NCI-H2227 treated with DMSO at 0.1 percent for 48 hours (cell line): ENCODE measurements at regions not wholly inside any gene's neighbourhood (a gene's known extent, or its start where the extent isn't known, plus 50 kb on each side); places are given as distances from the start of the nearest gene placed in this dataset.

Experiments used
- DNase-seq: peaks from one replicate; lab custom pipeline; 2025; lab: John Stamatoyannopoulos, UW

DNA sequence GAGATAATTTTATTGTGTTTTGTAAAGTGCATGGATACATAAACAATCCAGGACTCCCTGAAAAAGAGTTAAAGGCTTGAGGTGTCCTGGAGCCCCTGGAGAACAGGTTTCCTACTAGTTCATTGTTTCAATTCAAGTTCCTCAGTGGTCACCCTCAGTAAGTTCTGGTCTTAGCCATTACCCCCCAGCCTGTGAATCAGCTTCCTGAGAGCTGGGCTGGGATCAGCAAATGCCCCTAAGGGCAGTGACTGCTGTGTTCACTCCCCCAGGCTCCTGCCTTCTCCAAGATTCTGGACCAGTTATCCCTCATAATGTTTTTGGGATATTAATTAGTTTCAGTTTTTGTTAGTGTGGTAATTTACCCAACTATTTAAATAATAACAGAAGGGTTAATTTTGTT, 151.6 kb upstream of the PRSS58 start:
- no peak for DNase-seq

DNA sequence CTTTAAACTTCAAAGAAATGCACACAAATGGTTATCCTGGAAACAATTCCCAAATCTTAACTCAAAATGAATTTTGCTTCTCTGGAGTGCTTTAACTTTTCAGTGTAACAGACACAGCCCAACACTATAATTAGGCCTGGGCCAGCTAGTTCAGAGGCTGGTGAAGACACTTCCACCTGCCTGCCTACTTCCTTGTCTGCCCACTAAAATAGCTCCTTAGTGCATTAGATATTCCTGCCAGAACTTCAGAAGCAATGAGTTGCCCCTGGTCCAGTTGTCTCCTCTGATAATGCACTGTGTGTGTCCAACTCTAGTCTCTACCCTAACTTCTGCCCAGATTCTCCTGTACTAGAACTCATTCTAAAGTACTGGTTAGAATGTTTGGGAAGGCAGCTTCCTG, 150.9 kb upstream of the PRSS58 start:
- no peak for DNase-seq

DNA sequence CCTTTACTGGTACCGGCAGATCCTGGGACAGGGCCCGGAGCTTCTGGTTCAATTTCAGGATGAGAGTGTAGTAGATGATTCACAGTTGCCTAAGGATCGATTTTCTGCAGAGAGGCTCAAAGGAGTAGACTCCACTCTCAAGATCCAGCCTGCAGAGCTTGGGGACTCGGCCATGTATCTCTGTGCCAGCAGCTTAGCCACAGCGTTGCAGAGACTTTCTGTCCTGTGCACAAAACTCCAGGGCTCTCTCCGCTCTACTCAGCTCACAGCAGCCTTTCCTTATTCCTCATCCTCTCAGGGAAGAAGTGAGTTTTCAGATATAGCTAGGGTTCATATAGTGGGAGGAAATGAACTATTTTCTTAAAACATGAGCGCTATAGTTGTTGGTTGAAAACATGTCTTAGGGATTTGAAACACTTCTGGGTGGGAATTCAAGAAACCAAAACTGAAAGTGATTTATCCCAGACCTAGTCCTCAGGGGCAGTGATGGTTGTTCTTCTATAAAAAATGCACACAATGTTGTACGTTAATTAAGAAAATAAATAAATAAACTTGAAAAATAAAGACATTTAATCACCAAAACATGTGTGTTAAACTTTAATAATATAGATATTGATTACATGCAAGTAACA, 150.2 kb upstream of the PRSS58 start:
- no peak for DNase-seq

DNA sequence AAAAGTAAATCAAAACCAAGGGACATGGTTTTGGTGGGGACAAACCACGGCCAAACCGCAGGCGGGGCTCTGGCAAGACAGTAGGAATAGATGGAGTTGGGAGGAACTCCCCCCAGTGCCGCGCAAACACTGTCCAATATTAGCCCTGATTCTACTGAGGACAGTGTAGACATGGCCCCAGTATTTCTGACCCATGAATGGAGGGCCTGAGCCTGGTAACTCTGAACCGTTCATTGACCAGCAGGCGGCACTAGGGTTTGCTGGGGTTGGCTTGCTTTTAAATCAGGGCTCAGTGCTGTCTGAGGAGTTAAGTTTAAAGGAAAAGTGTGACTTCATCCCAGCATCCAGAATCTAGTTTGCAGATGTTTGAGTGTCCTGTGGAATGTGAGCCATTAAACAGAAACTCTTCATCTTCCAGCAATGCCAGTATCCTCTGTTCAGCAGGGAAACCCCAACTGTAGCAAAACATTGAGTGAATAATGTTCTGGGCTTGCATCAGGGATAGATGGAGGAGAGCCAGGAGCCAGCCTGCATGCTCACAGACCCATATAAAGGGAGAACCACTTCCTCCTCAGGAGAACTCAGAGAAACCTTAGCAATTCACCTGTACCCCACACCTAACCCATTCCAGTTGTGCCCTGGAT, 147.4 kb upstream of the PRSS58 start:
- no peak for DNase-seq

DNA sequence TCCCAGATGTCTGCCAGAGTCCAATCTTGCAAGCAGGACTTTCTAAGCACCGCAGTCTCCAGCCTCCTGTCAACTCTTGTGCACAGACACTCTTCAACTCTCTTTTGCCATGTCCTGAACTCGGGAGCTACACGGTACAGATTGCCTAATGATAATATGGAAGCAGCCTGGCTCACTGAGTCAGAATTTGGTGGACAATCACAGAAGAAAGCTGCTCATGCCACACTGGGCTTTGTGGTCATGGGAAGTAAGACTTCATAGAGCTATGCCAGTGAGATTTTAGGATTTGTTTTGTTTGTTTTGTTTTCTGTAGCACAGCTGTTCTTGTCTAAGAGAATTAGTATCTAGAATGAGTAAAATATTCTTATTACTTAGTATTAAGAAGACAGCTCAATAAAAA, 144.1 kb upstream of the PRSS58 start:
- no peak for DNase-seq

DNA sequence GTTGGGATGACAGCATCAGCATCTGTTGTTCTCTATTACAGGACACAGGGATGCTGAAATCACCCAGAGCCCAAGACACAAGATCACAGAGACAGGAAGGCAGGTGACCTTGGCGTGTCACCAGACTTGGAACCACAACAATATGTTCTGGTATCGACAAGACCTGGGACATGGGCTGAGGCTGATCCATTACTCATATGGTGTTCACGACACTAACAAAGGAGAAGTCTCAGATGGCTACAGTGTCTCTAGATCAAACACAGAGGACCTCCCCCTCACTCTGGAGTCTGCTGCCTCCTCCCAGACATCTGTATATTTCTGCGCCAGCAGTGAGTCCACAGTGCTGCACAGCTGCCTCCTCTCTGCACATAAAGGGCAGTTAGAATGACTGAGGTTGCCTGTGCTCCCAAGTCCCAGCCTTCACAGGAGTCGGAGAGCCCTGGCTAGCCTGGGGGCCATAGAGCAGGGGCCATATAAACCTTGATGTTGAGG, 142.2 kb upstream of the PRSS58 start:
- no peak for DNase-seq

DNA sequence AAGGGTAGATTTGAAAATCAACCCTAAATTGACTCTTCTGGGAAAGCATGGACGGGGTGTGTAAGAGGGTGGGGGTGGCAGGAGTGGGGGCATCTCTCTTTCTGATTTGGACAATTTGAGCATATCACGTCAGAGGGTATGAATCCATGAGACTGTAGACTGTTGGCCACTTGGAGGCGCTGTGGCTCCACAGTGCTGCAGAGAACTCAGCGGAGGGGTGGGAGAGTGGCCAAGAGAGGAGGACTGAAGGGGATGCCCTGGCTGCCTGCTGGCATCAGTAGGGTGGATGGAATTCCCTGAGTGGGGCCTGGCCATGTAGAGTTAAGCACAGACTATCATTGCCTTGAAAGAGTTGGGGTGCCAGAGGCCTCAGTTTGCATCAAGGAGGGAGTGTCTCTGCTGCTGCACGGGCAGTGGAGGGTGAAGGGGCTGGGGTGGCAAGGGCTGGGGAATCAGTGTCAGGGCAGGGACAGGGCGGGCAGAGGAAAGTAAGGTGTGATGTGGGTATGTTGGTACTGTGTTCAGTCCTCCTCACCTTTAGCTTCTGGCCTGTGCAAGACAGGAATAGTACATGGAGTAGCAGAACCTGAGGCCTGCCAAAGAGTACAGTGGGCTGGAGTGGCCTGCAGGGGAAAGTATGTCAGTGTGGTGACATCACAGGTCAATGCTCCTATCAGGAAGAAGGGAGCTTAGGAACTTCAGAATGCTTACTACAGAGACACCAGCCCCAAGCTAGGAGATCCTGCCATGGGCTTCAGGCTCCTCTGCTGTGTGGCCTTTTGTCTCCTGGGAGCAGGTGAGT, 133.5 kb upstream of the PRSS58 start:
- no peak for DNase-seq

DNA sequence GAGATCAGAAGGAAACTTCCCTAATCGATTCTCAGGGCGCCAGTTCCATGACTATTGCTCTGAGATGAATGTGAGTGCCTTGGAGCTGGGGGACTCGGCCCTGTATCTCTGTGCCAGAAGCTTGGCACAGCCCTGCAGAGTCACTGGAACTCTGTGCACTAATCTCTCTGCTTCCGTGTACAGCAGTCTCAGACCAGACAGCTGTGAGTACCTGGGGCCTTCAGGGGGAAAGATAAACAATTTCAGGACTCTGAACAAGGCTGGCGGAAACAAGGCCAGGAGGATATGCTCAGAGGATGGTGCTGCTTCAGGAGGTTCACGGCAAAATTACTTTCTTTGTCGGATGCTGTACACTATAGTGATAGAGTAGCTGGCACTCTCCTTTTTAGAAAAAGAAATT, 131.7 kb upstream of the PRSS58 start:
- no peak for DNase-seq

DNA sequence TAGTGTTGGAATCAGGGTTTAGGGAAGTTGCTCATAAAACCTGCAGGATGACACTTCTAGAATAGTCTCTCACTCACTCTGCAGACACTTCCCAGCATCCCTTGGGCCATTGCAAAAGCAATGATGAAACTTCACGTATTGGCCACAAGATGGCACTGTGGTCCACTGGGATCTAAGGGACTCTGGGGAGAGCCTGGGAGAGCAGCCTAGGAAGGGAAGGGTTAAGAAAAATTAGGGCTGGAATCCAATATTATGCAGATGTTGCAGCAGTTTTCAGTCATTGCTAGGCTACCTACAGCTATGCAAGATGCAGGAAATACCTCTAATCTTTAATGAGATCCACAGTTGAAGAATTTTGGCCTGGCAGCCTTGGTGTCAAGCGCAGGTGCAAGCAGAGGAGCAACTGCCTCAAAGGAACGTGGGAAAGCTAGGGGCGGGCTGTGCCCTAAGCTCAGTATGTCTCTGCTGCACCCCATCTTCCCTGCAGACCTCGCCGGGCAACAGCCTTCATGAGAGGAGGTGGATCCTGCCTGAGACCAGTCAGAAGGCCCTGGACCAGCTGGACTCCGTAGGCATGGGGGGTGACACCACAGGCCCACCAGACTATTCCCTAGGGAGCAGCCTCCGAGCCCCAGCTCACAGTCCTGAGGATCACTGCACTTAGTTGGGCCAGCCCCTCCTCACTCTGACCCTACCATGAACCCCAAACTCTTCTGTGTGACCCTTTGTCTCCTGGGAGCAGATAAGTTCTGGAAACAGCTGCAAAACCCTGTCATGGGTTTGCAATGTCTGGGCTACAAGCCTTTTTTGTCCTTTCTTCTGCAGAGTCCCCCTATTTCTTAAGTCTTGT, 127.9 kb upstream of the PRSS58 start:
- DNase-seq = no peak

DNA sequence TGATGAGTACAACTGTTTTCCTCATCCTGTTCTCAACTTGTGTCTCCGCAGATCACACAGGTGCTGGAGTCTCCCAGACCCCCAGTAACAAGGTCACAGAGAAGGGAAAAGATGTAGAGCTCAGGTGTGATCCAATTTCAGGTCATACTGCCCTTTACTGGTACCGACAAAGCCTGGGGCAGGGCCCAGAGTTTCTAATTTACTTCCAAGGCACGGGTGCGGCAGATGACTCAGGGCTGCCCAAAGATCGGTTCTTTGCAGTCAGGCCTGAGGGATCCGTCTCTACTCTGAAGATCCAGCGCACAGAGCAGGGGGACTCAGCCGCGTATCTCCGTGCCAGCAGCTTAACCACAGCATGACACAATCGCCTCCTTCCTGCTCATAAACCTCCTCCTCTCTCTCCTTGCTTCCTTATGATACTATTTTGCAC, 126.7 kb upstream of the PRSS58 start:
- DNase-seq = no peak

DNA sequence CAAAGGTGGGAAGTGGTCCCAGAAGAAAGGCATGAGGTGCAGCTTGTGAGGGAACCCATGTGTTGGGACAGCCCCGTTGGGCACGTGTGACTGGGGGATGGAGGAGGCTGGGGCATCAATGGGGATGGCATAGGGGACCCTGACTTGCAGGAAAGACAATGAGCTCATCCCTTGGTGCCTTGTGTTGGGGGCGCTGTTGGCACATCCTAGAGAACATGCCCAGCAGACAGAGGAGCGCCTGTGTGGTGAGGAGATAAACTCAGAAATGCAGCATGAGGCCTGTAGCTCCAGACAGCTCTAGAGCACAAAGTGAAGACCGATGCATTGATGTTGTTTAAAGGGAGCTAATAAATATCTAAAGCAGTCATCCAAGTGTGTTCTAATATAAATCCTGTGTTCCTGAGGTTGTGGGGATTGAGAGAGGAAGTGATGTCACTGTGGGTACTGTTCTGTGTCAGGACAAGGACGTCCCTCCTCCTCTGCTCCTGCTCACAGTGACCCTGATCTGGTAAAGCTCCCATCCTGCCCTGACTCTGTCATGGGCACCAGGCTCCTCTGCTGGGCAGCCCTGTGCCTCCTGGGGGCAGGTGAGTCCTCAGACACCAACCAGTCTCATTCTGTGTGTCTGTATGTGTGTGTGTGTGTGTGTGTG, 126.1 kb upstream of the PRSS58 start:
- no peak for DNase-seq

DNA sequence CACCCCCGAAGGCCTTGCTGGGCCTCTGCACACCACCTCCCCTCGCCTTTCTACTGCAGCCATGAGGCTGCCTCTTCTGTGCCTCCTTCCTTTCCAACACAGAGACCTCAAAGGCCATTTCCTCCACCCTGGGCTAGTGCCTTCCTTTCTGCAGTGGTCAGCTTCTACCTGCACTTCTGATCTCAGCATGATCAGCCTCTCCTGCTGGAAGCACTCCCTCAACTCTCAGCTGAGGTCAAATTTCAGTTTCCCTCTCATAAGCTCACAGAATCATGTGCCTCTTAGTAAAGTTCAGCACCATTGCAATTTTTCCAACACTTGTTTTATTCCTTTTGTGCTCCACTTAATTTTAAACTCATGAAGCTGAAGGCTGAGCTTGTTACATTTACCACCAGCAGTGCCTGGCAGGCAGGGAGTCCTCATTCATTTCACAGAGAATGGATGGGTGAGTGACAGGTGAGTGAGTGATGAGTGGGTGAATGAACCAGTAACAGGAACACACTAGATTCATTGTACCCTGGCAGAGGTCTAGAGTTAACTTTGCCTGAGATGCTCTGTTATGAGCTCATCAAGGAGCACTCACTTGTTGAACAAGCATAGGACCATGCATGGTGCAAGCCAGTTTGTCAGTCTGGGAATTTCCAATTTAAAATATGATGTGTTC, 124.0 kb upstream of the PRSS58 start:
- DNase-seq = no peak

DNA sequence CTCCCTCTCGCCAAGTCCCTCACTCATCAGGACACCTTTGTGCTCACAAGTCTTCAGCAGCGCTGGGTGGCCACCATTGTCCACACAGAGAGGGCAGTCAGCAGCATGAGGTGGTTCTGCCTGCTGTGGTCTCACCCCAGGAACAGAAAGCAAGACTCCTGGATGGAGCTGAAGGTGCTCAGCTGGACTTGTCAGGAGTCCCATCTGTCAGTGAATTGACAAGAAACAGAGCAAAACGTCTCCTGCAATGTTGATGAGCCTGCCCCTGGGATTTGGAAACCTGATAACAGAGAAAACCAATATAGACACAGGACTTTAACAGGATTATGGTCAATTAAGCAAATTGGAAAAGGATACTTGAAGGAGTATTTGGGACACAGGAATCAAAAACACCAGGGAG, 122.2 kb upstream of the PRSS58 start:
- no peak for DNase-seq

DNA sequence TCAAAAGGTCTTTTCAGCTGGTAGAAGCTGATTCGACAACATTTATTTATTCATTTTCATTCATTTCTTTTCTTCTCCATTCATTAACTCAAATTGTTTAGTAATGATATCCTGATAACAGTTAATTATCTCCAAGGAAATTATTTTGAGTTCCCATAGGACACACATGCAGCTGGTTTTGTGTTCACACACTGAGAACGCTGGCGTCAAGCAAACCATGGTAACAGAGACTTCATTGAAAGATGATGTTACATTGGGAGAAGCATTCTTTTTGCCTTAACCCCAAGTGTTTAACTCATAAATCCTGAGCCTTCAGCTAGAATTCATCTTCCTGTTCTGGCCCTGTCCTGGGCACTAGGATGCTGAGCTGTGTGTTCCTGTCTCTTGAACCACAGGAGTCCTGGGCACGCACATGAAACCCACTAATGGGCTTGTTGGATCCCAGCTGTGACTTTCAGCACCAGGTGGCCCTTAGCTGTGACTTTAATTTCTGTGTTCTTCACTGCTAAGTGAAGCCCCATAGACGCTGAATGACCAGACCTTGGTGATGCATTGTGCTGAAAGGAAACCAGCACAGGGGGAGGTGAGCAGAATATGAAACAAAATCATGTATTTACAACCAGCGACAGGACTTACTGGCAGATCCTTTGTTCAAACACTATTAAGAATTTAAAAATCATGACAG, 121.5 kb upstream of the PRSS58 start:
- no peak for DNase-seq

DNA sequence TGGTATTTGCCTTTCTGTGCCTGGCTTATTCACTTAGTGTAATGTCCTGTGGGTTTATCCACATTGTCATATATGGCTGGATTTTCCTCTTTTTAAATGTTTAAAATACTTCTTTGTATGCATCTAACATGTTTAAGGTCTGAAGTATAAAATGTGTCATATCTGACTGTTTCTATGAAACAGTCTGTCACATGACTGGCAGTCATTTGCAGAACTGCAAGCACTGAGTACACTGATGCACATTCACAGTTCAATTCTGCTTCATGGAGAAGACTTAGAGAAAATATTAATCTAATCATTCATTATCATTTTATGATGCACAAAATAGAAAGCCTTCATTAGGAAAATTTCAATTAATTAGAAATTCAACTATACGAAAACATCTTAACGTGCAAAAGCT, 119.7 kb upstream of the PRSS58 start:
- no peak for DNase-seq

DNA sequence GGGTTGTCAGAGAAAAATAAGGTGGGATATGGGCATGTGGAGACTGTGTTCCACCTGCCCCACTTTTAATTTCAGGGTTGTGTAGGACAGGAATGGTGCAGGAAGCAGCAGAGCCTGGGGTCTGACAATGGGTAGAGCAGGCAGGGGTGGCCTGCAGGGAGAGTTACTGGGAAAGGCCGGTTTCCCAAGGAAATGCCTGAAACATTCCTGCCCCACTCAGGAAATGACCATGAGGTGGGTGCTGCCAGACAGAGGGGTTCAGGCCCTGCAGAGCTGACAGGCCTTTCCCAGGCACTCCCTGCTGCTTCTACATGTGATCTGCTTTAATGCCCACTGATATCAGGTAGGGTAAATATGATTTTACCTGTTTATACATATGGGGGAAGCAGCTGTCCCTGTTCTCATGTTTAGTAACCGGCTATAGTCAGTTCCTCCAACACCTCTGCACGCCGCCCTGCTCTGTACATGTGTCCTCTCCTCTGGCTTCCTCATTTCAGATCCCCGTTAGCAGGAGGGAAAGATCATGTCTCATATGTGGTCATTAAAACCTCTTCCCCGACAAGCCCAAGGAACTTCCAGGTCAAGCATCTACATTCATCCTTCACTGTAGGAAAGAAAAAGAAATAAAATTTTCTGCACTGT, 118.6 kb upstream of the PRSS58 start:
- no peak for DNase-seq

DNA sequence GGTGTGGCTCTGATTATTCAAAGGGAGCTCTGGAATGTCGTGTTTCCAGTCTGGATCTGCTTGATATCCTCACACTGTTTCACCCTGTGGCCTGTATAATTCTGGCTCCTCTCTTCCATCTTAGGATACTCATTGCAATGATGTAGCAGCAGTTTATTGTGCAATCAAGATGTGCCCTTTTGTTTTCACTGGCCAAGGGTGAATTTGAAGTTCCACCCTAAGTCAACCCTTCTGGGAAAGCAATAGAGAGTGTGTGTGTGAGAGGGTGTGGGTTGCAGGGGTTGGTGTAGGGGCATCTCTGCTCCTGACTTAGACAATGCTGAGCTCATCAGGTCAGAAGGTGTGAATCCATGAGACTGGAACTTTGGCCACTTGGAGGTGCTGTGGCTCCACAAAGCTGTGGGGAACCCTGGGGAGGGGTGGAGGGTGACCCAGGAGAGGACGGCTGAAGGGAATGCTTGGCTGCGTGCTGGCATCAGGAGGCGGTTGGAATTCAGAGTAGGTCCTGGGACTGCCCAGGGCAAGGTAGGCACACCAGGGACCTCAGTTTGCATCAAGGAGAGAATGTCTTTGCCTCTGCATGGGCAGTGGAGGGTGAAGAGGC, 118.0 kb upstream of the PRSS58 start:
- no peak for DNase-seq

DNA sequence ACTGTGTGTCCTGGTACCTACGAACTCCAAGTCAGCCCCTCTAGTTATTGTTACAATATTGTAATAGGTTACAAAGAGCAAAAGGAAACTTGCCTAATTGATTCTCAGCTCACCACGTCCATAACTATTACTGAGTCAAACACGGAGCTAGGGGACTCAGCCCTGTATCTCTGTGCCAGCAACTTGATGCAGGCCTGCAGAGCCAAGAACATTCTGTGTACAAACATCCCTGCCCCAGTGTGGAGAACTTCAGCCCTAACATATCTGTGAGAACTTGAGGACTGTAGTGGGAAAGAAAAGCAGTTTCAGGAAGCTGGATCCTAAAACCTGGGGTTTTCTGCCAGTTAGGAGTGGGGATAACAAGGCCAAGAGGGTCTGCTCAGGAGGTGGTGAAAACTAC, 114.9 kb upstream of the PRSS58 start:
- no peak for DNase-seq

DNA sequence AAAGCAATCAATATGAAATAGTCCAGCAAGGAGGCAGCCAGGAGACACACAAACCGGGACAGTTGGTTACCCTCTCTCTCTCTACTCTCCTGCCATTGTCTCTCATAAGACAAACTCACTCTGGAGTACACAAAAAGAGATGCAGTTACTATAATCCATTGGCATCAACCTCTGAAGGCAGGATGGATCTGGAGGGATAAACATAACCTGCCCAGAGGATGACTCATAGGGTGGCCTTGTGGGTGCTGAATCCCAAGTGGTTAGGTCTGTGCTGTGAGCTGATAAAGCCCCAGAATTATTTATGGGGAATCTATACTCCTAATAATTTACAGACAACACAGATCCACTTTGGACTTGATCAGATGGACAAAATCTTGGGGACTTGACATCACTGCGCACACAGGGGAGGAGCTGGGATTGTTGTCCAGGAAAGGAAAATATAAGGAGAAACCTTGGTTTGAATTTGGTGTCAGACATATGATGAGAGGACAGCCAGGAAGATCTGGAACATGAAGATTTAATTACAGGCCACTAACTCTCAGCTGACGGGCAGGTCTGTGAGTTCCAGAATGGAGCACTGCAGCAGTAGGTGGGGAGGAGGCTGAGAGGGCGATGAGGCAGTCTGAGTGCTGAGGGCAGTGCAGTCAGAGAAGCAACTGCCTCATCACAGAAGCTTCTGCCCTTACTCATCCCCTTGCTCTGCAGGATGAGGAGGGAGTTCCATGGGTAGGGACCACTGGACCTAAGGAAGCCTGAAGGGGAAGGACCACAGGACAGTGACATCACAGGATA, 113.9 kb upstream of the PRSS58 start:
- DNase-seq = no peak
